Endometrium (tissue), 2 donors: ENCODE measurements at regions not wholly inside any gene's neighbourhood (a gene's known extent, or its start where the extent isn't known, plus 50 kb on each side); places are given as distances from the start of the nearest gene placed in this dataset.

Experiments
- FAIRE-seq: peaks from 2 replicates; lab custom pipeline; 2012; peaks lifted over from hg19 to GRCh38; lab: Jason Lieb, UNC
- donor health status: control.
- donor health status: control.

DNA sequence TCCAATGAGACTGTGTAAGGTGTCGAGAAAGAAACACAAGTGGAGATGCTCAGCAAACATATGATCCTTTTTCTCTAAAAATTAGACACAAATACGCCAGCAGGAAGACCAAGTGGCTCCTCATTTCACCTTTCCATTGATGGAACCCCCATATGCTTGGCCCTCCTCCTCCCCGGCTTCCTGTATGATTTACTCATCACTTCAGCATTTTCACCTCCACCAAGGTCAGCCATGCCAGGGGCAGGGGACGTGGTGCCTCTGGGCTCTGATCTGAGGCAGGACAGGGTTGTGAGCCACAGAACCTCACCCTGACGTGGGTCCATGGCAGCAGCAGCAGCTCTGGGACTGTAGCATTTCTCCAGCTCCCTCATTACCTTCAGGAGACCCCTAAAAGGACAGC, 116.8 kb upstream of the PFKP start:
- no peak for FAIRE-seq

DNA sequence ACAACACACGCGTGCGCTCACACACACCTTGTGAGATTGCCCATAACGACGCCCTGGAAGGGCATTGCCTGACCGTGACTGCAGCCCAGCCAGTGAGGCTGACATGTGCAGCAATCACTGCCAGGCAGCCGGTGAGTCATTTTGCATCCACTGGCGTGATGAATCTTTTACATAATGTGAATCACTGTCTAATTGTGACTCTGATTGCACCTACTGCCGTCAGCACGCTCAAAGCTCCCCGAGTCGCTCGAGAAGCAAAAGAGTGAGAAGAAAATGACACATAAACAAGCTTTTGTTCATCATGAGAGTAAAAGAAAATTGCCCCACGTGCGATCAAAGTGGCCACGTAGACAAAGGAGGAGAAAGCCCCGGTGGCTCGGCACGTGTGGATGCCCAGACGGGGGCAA, 117.4 kb upstream of the PFKP start:
- FAIRE-seq = no peak

DNA sequence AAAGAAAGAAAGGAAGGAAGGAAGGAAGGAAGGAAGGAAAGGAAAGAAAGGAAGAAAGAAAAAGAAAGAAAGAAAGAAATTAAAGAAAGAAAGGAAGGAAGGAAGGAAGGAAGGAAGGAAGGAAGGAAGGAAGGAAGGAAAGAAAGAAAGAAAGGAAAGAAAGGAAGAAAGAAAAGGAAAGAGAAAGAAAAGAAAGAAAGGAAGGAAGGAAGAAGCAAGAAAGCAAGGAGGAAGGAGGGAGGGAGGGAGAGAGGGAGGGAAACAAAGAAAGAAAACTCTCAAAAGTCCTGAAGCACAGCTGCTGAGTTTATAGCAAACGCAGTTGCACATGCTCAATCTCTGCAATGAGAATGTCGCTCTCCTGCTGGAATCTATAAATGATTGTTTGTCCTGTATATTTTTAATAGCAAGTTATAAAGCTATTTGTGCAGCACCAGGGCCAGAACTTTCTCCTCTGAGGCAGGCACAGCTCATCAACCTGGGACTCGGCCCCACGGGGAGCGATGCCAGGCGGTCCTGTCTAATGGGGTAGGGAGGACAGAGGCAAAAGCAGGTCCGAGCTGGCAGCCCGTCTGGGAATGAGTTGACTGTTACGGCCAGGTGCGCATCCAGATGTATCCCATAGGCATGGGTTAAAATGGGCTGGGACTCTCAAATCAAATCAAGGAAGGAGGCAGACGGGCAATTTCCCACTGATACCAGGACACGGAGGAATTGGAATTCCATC, 118.0 kb upstream of the PFKP start:
- FAIRE-seq = no peak

DNA sequence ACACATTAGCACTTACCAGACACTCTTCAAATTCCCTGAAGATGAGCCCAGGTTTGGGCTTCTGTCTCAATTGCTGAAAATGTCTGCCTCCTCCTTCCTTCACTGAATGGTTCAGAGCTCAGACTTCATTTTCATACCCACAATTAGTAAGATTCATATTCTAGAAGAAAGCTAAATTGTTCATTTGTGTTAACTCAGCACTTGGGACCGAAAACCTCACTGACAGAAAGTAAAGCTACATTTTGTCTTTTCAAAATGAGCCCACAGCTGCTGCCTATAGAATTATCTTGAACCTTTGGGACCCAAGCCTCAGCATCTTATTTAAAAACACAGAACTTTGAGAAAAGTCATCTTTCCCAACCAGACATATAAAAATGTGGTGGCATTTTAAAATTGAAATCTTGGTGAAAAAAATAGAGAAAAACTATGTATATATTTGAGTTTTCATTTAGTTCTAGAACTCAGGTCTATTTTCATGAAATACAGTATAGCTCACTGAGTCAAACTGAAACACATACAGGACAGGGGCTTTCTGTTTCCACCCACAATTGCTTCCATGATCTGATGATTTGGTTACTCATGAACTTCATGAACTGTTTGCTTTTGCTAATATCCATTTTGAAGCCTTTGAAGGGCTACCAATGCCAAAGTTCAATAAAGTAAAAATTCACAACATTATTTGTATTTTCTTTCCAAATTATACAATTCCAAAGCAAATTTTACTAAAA, 119.1 kb upstream of the PFKP start:
- FAIRE-seq = no peak

DNA sequence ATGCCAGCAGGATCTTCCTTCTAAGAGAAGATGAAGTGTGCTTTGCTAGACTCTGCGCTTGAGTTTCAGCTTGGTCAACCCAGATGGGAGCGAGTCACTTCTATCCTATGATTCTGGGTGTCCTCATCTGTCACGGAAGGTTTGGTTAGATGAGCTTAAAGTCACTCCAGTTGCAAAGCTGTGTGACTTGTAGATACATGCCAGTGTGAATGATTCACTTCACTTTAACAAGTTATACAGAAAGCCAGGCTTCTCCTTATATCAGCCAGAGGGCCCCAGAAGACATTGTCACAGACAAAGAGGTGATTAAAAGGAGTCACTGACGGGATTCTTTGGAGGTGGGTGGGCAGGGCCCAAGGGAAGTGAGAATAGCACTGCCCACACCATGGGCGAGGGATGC, 122.6 kb upstream of the PFKP start:
- no peak for FAIRE-seq

- FAIRE-seq = no peak
Observed at GRCh38 chr10:2943932-2944614, 123.3 kb upstream of the PFKP start.

DNA sequence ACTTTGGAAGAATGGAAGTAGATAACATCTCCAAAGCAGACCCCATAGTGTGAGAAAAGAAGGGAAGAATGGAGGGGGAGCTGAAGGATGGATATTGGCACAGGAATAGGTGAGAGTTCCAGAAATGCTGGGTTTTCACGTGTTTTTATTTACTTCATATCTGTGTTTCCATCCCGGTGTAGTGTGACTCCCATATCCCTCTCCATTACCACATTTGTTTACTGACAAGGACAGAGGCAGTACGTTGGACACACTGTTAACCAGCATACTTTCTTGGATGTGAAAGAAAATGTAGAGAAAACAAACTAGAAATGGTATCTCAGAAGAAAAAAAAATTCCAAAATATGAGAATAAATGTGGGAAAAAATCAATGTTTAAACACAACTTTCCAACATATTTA, 124.4 kb upstream of the PFKP start:
- no peak for FAIRE-seq

- FAIRE-seq = no peak
Observed at GRCh38 chr10:2938869-2939268, 128.5 kb upstream of the PFKP start.

DNA sequence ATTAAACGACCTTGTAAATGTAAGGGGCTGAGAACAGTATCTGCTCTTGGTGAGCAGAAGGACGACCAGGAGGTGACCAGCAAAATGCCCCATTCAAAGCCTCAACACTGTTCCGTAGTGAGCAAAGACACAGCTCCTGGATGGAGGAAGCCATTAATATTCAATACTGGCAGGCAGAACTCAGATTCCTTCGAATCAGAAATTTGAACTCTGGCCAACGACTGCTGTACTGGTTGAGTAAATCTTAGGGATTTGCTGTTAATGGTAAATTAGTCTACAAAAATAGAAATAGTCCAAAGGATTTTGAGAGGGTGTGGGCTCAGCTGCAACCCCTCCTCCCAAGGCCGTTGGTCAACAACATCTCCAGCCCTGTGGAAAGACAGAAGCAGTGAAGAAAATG, 130.5 kb upstream of the PFKP start:
- no peak for FAIRE-seq

DNA sequence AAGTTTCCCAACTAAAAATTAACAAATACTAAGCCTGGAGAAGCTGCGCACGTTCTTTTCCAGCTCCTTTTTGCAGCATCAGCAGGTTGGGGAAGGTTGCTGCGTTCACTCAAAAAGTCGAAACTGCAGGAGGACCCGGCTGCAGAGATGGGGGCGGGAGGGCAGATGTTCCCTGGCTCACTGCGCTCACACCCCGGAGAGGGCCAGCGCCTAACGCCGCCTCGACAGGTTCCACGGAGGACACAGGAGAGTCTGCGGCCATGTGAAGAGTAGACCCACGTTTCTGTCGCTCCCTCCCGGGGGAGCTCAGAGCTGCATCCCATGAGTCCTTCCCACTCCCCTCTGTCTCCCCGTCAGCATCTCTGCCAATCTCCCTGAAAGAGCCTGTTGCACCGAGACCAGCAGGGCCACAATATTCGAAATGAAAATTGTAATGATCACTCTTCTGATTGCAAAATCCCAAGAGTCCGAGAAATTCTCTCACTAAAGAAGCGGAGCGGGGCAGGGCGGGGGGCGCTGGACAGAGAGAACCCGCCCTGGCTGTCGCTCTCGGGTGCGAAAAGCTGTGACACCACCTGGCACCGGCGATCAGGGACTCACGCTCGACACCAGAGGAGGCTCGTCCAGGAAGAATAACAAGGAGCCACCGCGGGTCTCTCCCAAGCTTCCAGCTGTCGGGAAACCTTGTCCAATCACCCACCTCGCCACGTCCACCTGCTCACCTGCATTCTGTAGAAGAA, 131.5 kb upstream of the PFKP start:
- FAIRE-seq = no peak

DNA sequence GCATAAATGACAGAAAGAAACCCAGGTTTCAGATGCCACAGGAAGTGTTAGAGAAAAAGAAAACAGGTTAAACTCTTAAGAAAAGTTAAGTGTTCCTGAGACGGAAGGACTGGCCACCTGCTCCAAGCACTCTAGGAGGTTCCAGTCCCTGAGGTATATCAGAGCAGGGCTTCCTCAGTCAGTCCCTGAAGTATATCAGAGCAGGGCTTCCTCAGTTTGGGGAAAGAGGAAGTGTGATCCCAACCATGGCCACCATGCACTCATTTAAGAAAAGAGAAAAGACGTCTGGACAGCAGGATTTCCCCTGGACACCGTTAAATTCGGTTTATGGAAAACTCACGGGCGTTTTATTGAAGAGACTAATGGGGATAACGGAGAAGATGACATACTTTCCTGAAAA, 133.4 kb upstream of the PFKP start:
- FAIRE-seq = no peak

DNA sequence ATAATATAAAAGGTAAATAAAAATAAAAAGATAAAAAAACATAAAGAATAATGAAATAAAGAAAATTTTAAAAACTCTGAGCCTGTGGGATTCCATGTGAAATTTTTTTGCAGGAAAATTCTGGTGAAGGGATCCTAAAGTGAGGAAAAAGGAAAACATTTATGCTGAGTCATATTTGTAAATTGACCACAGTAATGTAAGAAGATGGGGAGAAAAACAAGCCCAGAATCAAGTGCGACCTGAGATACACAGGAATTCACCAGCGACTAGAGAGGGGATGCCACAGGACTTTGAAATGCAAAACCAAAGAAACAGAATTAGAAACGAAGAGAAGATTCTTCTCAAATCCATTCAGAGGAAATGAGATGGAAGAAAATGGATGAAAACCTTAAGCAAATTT, 133.8 kb upstream of the PFKP start:
- FAIRE-seq = no peak

- FAIRE-seq = no peak
Observed at GRCh38 chr10:2933071-2933470, 134.3 kb upstream of the PFKP start.

DNA sequence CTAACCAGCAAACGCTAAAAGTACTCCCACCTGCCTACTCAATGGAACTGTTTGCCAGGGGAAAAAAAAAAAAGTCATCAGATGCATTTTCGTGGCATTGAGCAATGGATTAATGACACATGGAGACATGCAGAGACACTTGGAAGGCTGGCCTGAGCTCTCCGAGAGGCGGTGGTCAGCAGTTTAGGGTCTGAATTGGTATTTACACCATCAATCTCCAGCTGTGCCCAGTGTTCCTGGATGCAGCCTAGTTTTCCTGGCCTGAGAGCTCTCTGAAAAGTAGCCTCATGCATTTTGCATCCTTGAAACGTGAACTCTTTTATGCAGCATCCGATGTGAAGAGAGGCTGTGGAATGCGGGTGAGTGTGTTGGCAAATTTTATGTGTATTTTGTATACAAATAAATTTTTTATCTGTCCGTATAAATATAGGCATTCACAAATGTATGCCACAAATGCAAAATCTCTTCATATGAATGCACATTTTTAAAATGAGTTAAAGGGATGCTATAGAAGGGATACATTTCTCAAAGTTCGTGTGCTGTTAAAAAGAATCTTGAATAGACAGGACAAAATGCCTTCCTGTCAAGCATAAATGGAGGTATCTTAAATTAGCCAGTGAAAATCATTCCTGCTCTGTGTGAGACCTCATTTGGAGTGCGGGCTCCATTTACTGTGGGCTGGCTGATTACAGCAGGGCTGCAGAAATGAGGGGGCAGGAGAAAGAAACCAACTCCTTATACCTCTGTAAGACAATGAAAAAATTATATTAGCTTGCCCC, 137.7 kb upstream of the PFKP start:
- FAIRE-seq = no peak

DNA sequence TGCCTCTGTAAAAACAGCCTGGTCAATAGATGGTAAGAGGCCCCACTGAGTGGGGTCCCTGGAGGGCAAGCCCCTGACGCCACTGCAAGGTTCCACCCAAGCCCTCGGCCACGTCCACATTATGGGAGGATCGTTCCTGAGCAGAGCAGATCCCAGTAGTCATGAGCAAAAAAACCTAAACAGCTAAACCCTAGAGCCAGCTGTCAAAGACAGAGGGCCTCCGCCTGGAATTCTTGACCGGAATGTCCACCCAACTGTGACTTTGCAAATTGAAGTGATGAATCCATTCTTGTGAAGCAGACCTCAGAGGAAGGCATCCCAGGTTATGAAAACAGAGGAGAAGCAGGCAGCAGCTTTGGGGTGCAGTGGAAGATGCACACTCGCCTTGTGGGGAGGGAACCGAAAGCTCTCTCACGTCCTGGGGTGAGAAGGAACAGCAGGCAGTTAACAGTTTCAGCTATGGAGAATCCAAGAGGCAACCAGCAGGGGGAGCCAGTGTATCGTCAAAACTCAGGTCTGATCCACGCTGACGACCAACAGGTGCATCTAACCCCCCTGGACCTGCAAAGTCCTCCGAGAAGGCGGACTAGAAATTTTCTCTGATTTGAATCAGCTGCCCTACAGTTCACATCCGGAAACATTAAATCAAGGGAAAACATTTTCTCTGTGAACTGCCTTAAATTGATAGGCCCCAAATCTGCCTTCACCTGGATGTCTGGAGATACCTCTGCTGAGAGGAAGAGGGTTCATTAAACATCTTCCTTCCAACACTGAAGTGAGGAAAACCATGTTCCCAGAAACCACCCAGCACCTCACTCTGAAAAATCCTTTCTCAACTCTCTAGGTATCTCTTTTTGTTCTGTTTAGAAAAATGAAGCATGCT, 139.1 kb upstream of the PFKP start:
- FAIRE-seq = no peak

GRCh38 chr10:2926918-2927660, 140.3 kb upstream of the PFKP start:
- no peak for FAIRE-seq

GRCh38 chr10:2925631-2926030, 141.7 kb upstream of the PFKP start:
- FAIRE-seq = no peak

- FAIRE-seq = no peak
Observed at GRCh38 chr10:2924431-2924830, 142.9 kb upstream of the PFKP start.

- FAIRE-seq = no peak
Observed at GRCh38 chr10:2921956-2922680, 145.2 kb upstream of the PFKP start.
